ENCODE measurements at regions not wholly inside any gene's neighbourhood (a gene's known extent, or its start where the extent isn't known, plus 50 kb on each side); places are given as distances from the start of the nearest gene placed in this dataset.
"Not testable (repeated sequence)": the region's sequence is repeated elsewhere in the genome, so short reads cannot be mapped to it uniquely, and the experiment has no call there.

DNA sequence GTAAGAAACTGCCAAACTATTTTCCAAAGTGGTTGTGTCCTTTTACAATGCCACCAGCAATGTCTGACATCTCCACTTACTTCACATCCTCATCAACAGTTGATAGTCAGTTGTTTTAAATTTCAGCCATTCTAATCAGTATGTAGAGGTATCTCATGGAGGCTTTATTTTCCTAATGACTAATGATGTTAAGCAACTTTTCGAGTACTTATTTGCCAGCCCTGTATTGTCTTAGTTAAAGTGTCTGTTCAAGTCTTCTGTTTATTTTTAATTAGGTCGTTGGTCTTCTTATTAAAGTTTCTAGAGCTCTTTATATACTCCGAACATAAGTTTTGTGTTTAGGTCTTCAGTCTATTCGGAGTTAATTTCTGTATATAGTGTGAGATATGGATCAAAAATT is 54.9 kb upstream of the NBPF12 start:
- CTCF ChIA-PET; H3K27ac Mint-ChIP-seq; H3K36me3 Mint-ChIP-seq (ENCODE audit: low read depth); H3K4me1 Mint-ChIP-seq; H3K27me3 Mint-ChIP-seq; H3K9me3 Mint-ChIP-seq; H3K4me3 Mint-ChIP-seq; POLR2A ChIA-PET; DNase-seq: not testable (repeated sequence)

DNA sequence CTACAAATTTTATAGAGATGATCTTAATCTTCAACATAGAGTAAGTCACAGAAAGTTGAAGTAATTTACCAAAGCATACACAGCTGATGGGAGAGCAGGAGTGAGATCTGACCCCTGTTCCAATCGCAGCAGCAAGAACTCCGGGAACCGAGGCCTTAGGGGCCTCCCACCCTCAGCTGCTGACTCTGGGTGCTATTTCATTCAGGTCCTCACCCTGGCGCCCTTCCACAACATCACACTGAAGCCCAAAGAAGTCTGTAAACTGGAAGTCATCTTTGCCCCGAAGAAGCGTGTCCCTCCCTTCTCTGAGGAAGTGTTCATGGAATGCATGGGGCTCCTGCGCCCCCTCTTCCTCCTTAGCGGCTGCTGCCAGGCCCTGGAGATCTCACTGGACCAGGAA is 57.0 kb upstream of the NBPF12 start:
- POLR2A ChIA-PET, H3K27me3 Mint-ChIP-seq: not testable (repeated sequence)

DNA sequence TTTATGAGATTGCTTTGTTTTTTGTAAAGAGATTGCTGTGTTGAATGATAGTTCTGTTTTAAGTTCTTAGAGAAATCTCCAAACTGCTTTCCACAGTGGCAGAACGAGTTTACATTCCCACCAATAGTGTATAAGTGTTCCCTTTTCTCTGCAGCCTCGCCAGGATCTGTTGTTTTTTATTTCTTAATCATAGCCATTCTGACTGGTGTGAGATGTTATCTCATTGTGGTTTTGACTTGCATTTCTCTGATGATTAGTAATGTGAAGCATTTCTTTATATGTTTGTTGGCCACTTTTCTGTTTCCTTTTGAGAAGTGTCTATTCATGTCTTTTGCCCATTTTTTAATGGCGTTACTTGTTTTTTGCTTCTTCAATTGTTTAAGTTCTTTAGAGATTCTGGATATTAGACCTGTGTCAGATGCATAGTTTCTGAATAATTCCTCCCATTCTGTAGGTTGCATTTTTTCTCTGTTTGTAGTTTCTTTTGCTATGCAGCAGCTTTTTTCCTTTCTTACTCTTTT is 74.3 kb upstream of the NBPF12 start:
- H3K27me3 Mint-ChIP-seq; DNase-seq; H3K4me3 Mint-ChIP-seq; H3K27ac Mint-ChIP-seq; CTCF ChIA-PET; H3K4me1 Mint-ChIP-seq; POLR2A ChIA-PET; H3K36me3 Mint-ChIP-seq (ENCODE audit: low read depth); H3K9me3 Mint-ChIP-seq: not testable (repeated sequence)

More for the DNA sequence above, 57.0 kb upstream of the NBPF12 start:
- H3K27ac Mint-ChIP-seq; H3K4me3 Mint-ChIP-seq; CTCF ChIA-PET; H3K4me1 Mint-ChIP-seq; H3K36me3 Mint-ChIP-seq (ENCODE audit: low read depth); H3K9me3 Mint-ChIP-seq; DNase-seq: not testable (repeated sequence)

- CTCF ChIA-PET; DNase-seq; POLR2A ChIA-PET; H3K27me3 Mint-ChIP-seq; H3K4me1 Mint-ChIP-seq; H3K27ac Mint-ChIP-seq; H3K4me3 Mint-ChIP-seq; H3K9me3 Mint-ChIP-seq; H3K36me3 Mint-ChIP-seq (ENCODE audit: low read depth): not testable (repeated sequence)
These were observed 85.0 kb upstream of the NBPF12 start for GRCh38 chr1:146853147-146853546.

DNA sequence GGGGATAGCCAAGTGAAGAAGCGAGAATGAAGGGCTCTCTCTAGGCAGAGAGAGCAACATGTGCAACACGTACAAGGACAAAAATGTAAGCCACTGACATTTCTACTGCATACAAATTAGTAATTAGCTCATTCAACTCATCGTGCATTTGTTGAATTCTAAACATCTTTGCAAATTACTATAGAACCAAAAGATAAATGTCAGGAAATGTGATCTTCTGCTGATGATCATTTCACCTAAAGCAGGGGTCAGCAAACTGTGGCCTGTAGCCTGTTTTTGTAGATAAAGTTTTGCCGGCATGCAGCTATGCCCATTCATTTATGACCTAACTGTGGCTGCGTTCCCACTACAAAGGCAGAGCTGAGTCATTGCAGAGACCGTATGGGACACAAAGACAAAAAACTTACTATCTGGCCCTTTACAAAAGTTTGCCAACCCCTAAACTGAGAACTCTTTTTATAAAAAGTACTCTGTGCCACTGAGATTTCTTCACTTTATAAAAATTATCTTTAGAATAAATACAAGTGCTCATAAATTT is 87.7 kb upstream of the NBPF12 start:
- CTCF ChIA-PET; POLR2A ChIA-PET; H3K27ac Mint-ChIP-seq; DNase-seq; H3K9me3 Mint-ChIP-seq; H3K27me3 Mint-ChIP-seq; H3K36me3 Mint-ChIP-seq (ENCODE audit: low read depth); H3K4me3 Mint-ChIP-seq; H3K4me1 Mint-ChIP-seq: not testable (repeated sequence)

- H3K27me3 Mint-ChIP-seq; H3K36me3 Mint-ChIP-seq (ENCODE audit: low read depth); DNase-seq; CTCF ChIA-PET; H3K4me1 Mint-ChIP-seq; H3K9me3 Mint-ChIP-seq; POLR2A ChIA-PET; H3K27ac Mint-ChIP-seq; H3K4me3 Mint-ChIP-seq: not testable (repeated sequence)
These were observed 99.4 kb upstream of the NBPF12 start for GRCh38 chr1:146838725-146839124.

- CTCF ChIA-PET; H3K4me1 Mint-ChIP-seq; H3K9me3 Mint-ChIP-seq; DNase-seq; POLR2A ChIA-PET; H3K27me3 Mint-ChIP-seq; H3K36me3 Mint-ChIP-seq (ENCODE audit: low read depth); H3K4me3 Mint-ChIP-seq; H3K27ac Mint-ChIP-seq: not testable (repeated sequence)
These were observed 111.2 kb upstream of the NBPF12 start for GRCh38 chr1:146826957-146827356.

DNA sequence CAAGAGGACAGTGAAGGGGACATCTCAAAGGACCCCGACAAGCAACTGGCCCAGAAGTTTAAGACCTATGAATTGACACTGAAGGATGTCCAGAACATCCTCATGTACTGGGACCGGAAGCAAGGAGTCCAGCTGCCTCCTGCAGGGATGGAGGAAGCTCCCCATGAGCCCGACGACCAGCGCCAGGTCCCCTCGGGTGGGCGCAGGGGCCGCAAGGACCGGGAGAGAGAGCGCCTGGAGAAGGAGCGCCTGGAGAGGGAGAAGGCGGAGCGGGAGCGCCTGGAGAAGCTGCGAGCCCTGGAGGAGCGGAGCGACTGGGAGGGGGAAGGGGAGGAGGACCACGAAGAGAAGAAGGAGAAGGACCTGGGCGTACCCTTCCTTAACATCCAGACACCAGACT is 143.9 kb upstream of the NBPF12 start:
- H3K4me1 Mint-ChIP-seq; DNase-seq; H3K27me3 Mint-ChIP-seq; POLR2A ChIA-PET; H3K27ac Mint-ChIP-seq; CTCF ChIA-PET; H3K9me3 Mint-ChIP-seq; H3K36me3 Mint-ChIP-seq (ENCODE audit: low read depth); H3K4me3 Mint-ChIP-seq: not testable (repeated sequence)

GRCh38 chr1:146792725-146793124 is 145.4 kb upstream of the NBPF12 start:
- H3K9me3 Mint-ChIP-seq; DNase-seq; CTCF ChIA-PET; H3K36me3 Mint-ChIP-seq (ENCODE audit: low read depth); H3K27me3 Mint-ChIP-seq; H3K4me3 Mint-ChIP-seq; H3K27ac Mint-ChIP-seq; H3K4me1 Mint-ChIP-seq; POLR2A ChIA-PET: not testable (repeated sequence)

DNA sequence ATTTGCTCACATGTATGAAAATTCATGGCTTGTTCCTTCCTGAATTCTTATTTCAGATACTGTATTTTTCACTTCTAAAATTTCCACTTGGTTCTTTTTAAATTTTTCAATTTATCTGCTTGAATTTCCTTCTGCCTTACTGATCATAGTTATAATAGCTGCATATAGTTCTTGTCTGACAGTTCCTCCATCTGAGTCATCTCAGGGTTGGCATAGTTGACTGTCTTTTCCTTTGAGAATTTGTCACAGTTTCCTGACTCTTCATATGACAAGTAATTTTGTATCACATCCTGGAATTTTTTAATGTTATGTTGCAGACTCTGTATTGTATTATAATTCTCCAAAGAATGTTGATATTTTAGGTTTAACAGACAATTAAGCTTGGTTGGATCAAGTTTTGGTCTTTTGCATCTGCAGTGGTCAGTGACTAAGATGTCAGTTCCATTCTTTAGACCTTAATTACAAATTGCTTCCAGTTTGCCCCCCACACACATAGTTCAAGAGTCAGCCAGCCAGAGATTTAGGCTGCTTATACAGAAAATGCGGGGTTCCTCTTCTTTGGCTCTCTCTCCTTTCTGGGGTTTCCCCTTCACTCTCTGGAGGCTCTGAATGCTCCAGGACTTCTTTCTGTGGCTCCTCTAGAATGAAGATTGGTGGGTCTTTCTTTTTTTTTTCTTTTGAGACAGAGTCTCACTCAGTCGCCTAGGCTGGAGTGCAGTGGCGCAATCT is 153.7 kb upstream of the NBPF12 start:
- POLR2A ChIA-PET; H3K9me3 Mint-ChIP-seq; H3K4me3 Mint-ChIP-seq; H3K27ac Mint-ChIP-seq; H3K4me1 Mint-ChIP-seq; H3K27me3 Mint-ChIP-seq; CTCF ChIA-PET; H3K36me3 Mint-ChIP-seq (ENCODE audit: low read depth); DNase-seq: not testable (repeated sequence)

GRCh38 chr1:146781235-146781634 is 156.9 kb upstream of the NBPF12 start:
- CTCF ChIA-PET; H3K27me3 Mint-ChIP-seq; H3K27ac Mint-ChIP-seq; DNase-seq; H3K4me3 Mint-ChIP-seq; POLR2A ChIA-PET; H3K9me3 Mint-ChIP-seq; H3K36me3 Mint-ChIP-seq (ENCODE audit: low read depth); H3K4me1 Mint-ChIP-seq: not testable (repeated sequence)

- DNase-seq; H3K4me3 Mint-ChIP-seq; H3K27me3 Mint-ChIP-seq; POLR2A ChIA-PET; H3K9me3 Mint-ChIP-seq; H3K4me1 Mint-ChIP-seq; H3K27ac Mint-ChIP-seq; CTCF ChIA-PET; H3K36me3 Mint-ChIP-seq (ENCODE audit: low read depth): not testable (repeated sequence)
These were observed 160.1 kb upstream of the NBPF12 start for GRCh38 chr1:146777826-146778602.

- POLR2A ChIA-PET; CTCF ChIA-PET; H3K27ac Mint-ChIP-seq; DNase-seq; H3K27me3 Mint-ChIP-seq; H3K4me1 Mint-ChIP-seq; H3K9me3 Mint-ChIP-seq; H3K4me3 Mint-ChIP-seq; H3K36me3 Mint-ChIP-seq (ENCODE audit: low read depth): not testable (repeated sequence)
These were observed 163.1 kb upstream of the NBPF12 start for GRCh38 chr1:146774988-146775387.

DNA sequence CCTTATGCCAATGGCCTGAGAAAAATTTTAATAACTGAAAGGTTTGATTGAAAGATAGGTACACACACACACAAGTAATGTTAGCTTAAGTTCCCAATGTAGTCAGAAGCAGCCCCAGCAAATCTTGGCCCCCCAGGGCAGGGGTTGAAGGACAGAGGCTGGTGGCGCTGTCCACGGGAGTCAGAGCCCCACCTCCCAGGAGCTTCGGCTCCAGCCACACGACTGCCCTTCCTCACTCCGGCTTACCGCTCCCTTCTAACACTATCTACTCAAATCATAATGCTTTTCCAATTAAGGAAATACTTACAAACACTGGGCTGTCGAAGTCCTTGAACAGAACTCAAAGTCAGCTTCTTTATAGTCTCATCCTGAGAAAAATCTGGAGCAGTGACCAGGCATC is 163.9 kb upstream of the NBPF12 start:
- DNase-seq; POLR2A ChIA-PET; H3K9me3 Mint-ChIP-seq; H3K27me3 Mint-ChIP-seq; H3K27ac Mint-ChIP-seq; H3K4me1 Mint-ChIP-seq; H3K4me3 Mint-ChIP-seq; CTCF ChIA-PET; H3K36me3 Mint-ChIP-seq (ENCODE audit: low read depth): not testable (repeated sequence)
